ENCODE measurements at regions not wholly inside any gene's neighbourhood (a gene's known extent, or its start where the extent isn't known, plus 50 kb on each side); places are given as distances from the start of the nearest gene placed in this dataset.
"Not testable (repeated sequence)": the region's sequence is repeated elsewhere in the genome, so short reads cannot be mapped to it uniquely, and the experiment has no call there.

DNA sequence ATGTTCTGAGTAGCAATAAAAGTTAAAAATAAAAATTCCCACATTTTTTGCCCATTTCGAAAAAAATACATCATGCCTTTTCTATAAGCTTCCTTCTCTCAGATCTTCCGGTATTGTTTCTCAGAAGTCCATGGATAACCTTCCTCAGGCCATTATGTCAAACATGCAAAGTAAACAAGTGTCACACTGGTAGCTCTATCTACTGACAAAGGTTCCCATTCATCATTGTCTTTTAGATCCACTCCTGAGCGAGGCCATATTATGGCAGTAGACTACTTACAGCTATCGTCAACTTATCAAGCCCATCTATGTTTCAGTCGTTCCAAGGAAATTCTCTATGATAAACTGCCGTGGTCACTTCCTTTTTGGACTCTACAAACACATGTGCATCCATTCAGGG, 1068.2 kb downstream of the GLUD2 start:
- DNase-seq (ENCODE audit: low read depth in 2 of 2) = no peak
- TF ChIP-seq CTCF (IDR thresholded peaks at IDR 0.05; ENCODE audit: low read depth, low read length) = no peak
- H3K4me3 ChIP-seq (replicated peaks in 1 of 2; ENCODE audit: low read depth in 2 of 2, low read length in 2 of 2) = no peak overlapping the region

- no peak for DNase-seq (ENCODE audit: low read depth in 2 of 2)
- no peak for TF ChIP-seq CTCF (IDR thresholded peaks at IDR 0.05; ENCODE audit: low read depth, low read length)
- H3K4me3 ChIP-seq (replicated peaks in 1 of 2; ENCODE audit: low read depth in 2 of 2, low read length in 2 of 2) = no peak overlapping the region
These were observed 1064.7 kb upstream of the GRIA3 start for GRCh38 chrX:122119361-122119760.

DNA sequence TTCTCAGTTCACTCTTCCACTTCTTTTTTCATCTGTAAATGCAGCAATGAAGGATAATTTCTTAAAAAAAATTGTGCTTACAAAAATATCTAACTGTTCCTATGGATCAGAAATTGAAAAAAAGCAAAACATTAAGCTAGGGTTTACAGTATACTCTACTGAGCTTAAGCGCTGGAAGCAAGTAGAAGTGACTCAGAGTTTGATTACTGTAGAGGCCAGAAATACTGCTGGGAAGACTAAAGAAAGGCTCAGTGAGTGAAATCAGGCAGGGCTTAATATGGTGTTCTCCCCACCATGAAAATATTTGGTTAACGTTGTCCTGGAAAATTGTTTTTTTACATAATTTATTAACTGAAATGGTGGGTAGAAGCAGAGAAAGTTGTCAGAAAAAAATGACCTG, 1061.8 kb upstream of the GRIA3 start:
- DNase-seq (ENCODE audit: low read depth in 2 of 2) = no peak
- no peak overlapping the region for H3K4me3 ChIP-seq (replicated peaks in 1 of 2; ENCODE audit: low read depth in 2 of 2, low read length in 2 of 2)
- TF ChIP-seq CTCF (IDR thresholded peaks at IDR 0.05; ENCODE audit: low read depth, low read length) = no peak

DNA sequence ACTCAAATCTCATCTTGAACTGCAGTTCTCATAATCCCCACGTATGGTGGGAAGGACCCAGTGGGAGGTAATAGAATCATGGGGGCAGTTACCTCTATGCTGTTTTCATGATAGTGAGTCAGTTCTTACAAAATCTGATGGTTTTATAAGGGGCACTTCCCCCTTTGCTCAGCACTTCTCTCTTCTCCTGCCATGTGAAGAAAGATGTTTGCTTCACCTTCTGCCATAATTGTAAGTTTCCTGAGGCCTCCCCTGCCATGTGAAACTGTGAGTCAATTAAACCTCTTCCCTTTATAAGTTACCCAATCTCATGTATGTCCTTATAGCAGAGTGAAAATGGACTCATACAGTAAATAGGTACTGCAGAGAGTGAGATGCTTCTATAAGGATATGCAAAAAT, 1050.6 kb upstream of the GRIA3 start:
- TF ChIP-seq CTCF (IDR thresholded peaks at IDR 0.05; ENCODE audit: low read depth, low read length) = no peak
- DNase-seq (ENCODE audit: low read depth in 2 of 2) = no peak

DNA sequence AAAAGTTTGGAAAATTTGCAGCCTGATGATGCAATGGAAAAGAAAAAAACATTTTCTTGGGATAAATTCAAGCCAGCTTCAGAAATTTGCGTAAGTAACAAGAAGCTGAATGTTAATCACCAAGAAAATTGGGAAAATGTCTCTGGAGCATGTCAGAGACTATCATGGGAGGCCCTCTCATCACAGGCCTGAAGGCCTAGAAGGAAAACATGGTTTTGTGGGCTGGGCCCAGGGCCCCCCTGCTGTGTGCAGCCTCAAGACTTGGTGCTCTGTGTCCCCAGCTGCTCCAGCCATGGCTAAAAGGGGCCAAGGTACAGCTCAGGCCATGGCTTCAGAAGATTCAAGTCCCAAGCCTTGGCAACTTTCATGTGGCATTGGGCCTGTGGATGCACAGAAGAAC, 1049.8 kb upstream of the GRIA3 start:
- H3K4me3 ChIP-seq (replicated peaks in 1 of 2; ENCODE audit: low read depth in 2 of 2, low read length in 2 of 2) = no peak overlapping the region
- no peak for TF ChIP-seq CTCF (IDR thresholded peaks at IDR 0.05; ENCODE audit: low read depth, low read length)
- DNase-seq (ENCODE audit: low read depth in 2 of 2) = no peak

More for the DNA sequence above, 1050.6 kb upstream of the GRIA3 start:
- H3K4me3 ChIP-seq (replicated peaks in 1 of 2; ENCODE audit: low read depth in 2 of 2, low read length in 2 of 2) = no peak overlapping the region

DNA sequence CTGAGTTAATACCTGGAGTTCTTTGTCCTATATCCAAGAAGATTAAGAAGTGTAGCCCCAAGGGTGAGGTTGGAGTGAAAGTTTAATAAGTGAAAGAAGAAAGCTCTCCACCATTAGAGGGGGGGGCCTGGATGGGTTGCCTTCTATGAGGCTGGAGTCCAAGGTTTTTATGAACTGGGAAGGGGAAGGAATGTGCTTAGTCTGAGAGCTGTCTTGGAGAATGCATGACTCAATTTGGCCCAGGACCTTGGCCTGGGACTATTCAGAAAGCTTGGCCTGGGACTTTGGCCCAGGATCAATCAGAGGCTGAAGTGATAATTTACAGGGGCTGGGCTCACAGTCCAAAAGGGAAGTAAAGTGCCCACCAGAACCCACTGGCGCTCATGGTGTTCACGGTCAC, 1049.0 kb upstream of the GRIA3 start:
- no peak for TF ChIP-seq CTCF (IDR thresholded peaks at IDR 0.05; ENCODE audit: low read depth, low read length)
- H3K4me3 ChIP-seq (replicated peaks in 1 of 2; ENCODE audit: low read depth in 2 of 2, low read length in 2 of 2) = no peak overlapping the region
- DNase-seq (ENCODE audit: low read depth in 2 of 2) = no peak

GRCh38 chrX:122140219-122140618, 1043.9 kb upstream of the GRIA3 start:
- not testable (repeated sequence) for DNase-seq (ENCODE audit: low read depth in 2 of 2); H3K4me3 ChIP-seq (replicated peaks in 1 of 2; ENCODE audit: low read depth in 2 of 2, low read length in 2 of 2)
